Mesendoderm (in vitro differentiated cells): ENCODE measurements at regions not wholly inside any gene's neighbourhood (a gene's known extent, or its start where the extent isn't known, plus 50 kb on each side); places are given as distances from the start of the nearest gene placed in this dataset.
"Not testable (repeated sequence)": the region's sequence is repeated elsewhere in the genome, so short reads cannot be mapped to it uniquely, and the experiment has no call there.

Experiments used
- DNase-seq: peaks from one replicate; pipeline ENCODE4 v3.0.0; 2013
- H2AK5ac ChIP-seq: 2 replicates; pipeline ENCODE4 v1.6.1; 2013; ENCODE audit warnings: low read length, inconsistent platforms
- H2BK120ac ChIP-seq: 2 replicates; pipeline ENCODE4 v1.6.1; 2013; ENCODE audit warnings: low read depth, mild to moderate bottlenecking, low read length, moderate library complexity, mixed read lengths
- H2BK15ac ChIP-seq: replicated peaks from 2 replicates; pipeline ENCODE4 v1.6.1; 2013; ENCODE audit warnings: low read depth, mild to moderate bottlenecking, moderate library complexity
- H2BK5ac ChIP-seq: 2 replicates; pipeline ENCODE4 v1.6.1; 2013; ENCODE audit warnings: low read length, inconsistent platforms
- H3K18ac ChIP-seq: 2 replicates; pipeline ENCODE4 v1.6.1; 2013; ENCODE audit warnings: mild to moderate bottlenecking, low read length, mixed read lengths
- H3K23ac ChIP-seq: one replicate; pipeline ENCODE4 v1.6.1; 2013; ENCODE audit warnings: low read length
- H3K27ac ChIP-seq: 2 replicates; pipeline ENCODE4 v1.5.1; 2013; ENCODE audit warnings: low read depth, mild to moderate bottlenecking, inconsistent platforms, low read length, moderate library complexity
- H3K27me3 ChIP-seq: 2 replicates; pipeline ENCODE4 v1.6.1; 2013; ENCODE audit warnings: low read length, control low read depth, mild to moderate bottlenecking, inconsistent platforms; ENCODE audit not compliant: insufficient read depth, poor library complexity
- H3K36me3 ChIP-seq: 2 replicates; pipeline ENCODE4 v1.6.1; 2013; ENCODE audit warnings: low read length, inconsistent platforms; ENCODE audit not compliant: control insufficient read depth, insufficient read depth
- H3K4ac ChIP-seq: one replicate; pipeline ENCODE4 v1.6.1; 2013; ENCODE audit warnings: low read depth, mild to moderate bottlenecking, low read length, moderate library complexity
- H3K4me1 ChIP-seq: 2 replicates; pipeline ENCODE4 v1.6.1; 2013; ENCODE audit warnings: low read depth, low read length, inconsistent platforms; ENCODE audit not compliant: control insufficient read depth
- H3K4me2 ChIP-seq: 2 replicates; pipeline ENCODE4 v1.6.1; 2013; ENCODE audit warnings: low read length
- H3K4me3 ChIP-seq: 2 replicates; pipeline ENCODE4 v1.5.1; 2013; ENCODE audit warnings: mild to moderate bottlenecking, low read length
- H3K56ac ChIP-seq: one replicate; pipeline ENCODE4 v1.6.1; 2013; ENCODE audit warnings: low read length
- H3K79me1 ChIP-seq: 2 replicates; pipeline ENCODE4 v1.6.1; 2013; ENCODE audit warnings: low read length, inconsistent platforms
- H3K79me2 ChIP-seq: 2 replicates; pipeline ENCODE4 v1.6.1; 2013; ENCODE audit warnings: mild to moderate bottlenecking, low read length; ENCODE audit not compliant: control insufficient read depth, insufficient read depth
- H3K9ac ChIP-seq: 2 replicates; pipeline ENCODE4 v1.6.1; 2013; ENCODE audit warnings: low read length, inconsistent platforms
- H4K5ac ChIP-seq: one replicate; pipeline ENCODE4 v1.6.1; 2013; ENCODE audit warnings: low read length
- H4K8ac ChIP-seq: one replicate; pipeline ENCODE4 v1.6.1; 2013; ENCODE audit warnings: low read depth, mild to moderate bottlenecking, control low read depth, low read length, moderate library complexity
- WGBS: extraction: QIAGEN DNeasy Blood & Tissue Kit; methylation state at CpG from one replicate; pipeline ENCODE4 v1.1.7; 2013; ENCODE audit warnings: low lambda C conversion rate, missing lambda C conversion rate; ENCODE audit not compliant: insufficient coverage; ENCODE audit errors: extremely low coverage; 5-methylcytosine and 5-hydroxymethylcytosine counted together

- Histone ChIP-seq H3K79me2 (no peaks in the 10 kb centered on the region), H3K79me1 (no peaks in the 10 kb centered on the region), H3K27me3 (no peaks in the 10 kb centered on the region), H2BK120ac (no peak overlapping the region), H3K9ac (no peak overlapping the region), H2BK5ac (no peak overlapping the region), H3K4me3 (no peak overlapping the region), H3K18ac (no peak overlapping the region), H3K4ac (no peak overlapping the region), H3K23ac (no peak overlapping the region), H3K27ac (no peak overlapping the region), H3K36me3 (no peaks in the 10 kb centered on the region), H3K56ac (no peak overlapping the region), H3K4me1 (no peaks in the 10 kb centered on the region), H4K8ac (no peak overlapping the region), H3K4me2 (no peak overlapping the region), H2BK15ac (no peak overlapping the region), H4K5ac (no peak overlapping the region), H2AK5ac (no peak overlapping the region)
- no CpG with 5 or more reads among the region's 2 CpGs for WGBS
- DNase-seq: no peak
Observed at GRCh38 chr10:23581906-23582450, 143.1 kb downstream of the OTUD1 start.

- Histone ChIP-seq H3K18ac (no peak overlapping the region), H4K8ac (no peak overlapping the region), H4K5ac (no peak overlapping the region), H2AK5ac (no peak overlapping the region), H3K4me1 (no peaks in the 10 kb centered on the region), H3K36me3 (no peaks in the 10 kb centered on the region), H3K23ac (no peak overlapping the region), H3K79me1 (no peaks in the 10 kb centered on the region), H3K4me3 (no peak overlapping the region), H3K27ac (no peak overlapping the region), H3K4ac (no peak overlapping the region), H2BK120ac (no peak overlapping the region), H3K4me2 (no peak overlapping the region), H2BK15ac (no peak overlapping the region), H3K9ac (no peak overlapping the region), H3K56ac (no peak overlapping the region), H3K27me3 (no peaks in the 10 kb centered on the region), H3K79me2 (no peaks in the 10 kb centered on the region), H2BK5ac (no peak overlapping the region)
- DNase-seq: no peak
- WGBS: no CpG with 5 or more reads among the region's 2 CpGs
Observed at GRCh38 chr10:23584396-23584795, 145.5 kb downstream of the OTUD1 start.

- Histone ChIP-seq H2AK5ac (no peak overlapping the region), H3K27ac (no peak overlapping the region), H4K5ac (no peak overlapping the region), H3K18ac (no peak overlapping the region), H3K4ac (no peak overlapping the region), H3K4me1 (no peaks in the 10 kb centered on the region), H2BK120ac (no peak overlapping the region), H3K4me2 (no peak overlapping the region), H3K4me3 (no peak overlapping the region), H3K27me3 (no peaks in the 10 kb centered on the region), H4K8ac (no peak overlapping the region), H3K79me1 (no peaks in the 10 kb centered on the region), H3K36me3 (no peaks in the 10 kb centered on the region), H3K23ac (no peak overlapping the region), H3K56ac (no peak overlapping the region), H2BK5ac (no peak overlapping the region), H3K9ac (no peak overlapping the region), H2BK15ac (no peak overlapping the region), H3K79me2 (no peaks in the 10 kb centered on the region)
- no CpG with 5 or more reads among the region's 1 CpG for WGBS
- DNase-seq: no peak
Observed at GRCh38 chr10:23585186-23585585, 146.3 kb downstream of the OTUD1 start.

- H3K79me2 ChIP-seq: no peaks in the 10 kb centered on the region
- DNase-seq: no peak
- H3K4me1 ChIP-seq: no peaks in the 10 kb centered on the region
- H3K4me3 ChIP-seq: no peak overlapping the region
- H3K27me3 ChIP-seq: no peaks in the 10 kb centered on the region
- H2BK120ac ChIP-seq: no peak overlapping the region
- no peaks in the 10 kb centered on the region for H3K36me3 ChIP-seq
- no peak overlapping the region for H4K8ac ChIP-seq
- no peak overlapping the region for H4K5ac ChIP-seq
- no peak overlapping the region for H3K56ac ChIP-seq
- H3K79me1 ChIP-seq: no peaks in the 10 kb centered on the region
- no peak overlapping the region for H2BK5ac ChIP-seq
- H3K4me2 ChIP-seq: no peak overlapping the region
- H3K18ac ChIP-seq: no peak overlapping the region
- H2BK15ac ChIP-seq: no peak overlapping the region
- H2AK5ac ChIP-seq: no peak overlapping the region
- no peak overlapping the region for H3K4ac ChIP-seq
- H3K9ac ChIP-seq: no peak overlapping the region
- WGBS: no CpG with 5 or more reads among the region's 2 CpGs
- H3K23ac ChIP-seq: no peak overlapping the region
- no peak overlapping the region for H3K27ac ChIP-seq
Observed at GRCh38 chr10:23585666-23586065, 146.8 kb downstream of the OTUD1 start.

- not testable (repeated sequence) for H3K23ac ChIP-seq, H2AK5ac ChIP-seq, DNase-seq, H3K27me3 ChIP-seq, H3K4me2 ChIP-seq, H3K4me3 ChIP-seq, H2BK5ac ChIP-seq, H3K79me1 ChIP-seq, H2BK120ac ChIP-seq, H3K4me1 ChIP-seq, H4K8ac ChIP-seq, H3K9ac ChIP-seq, H3K27ac ChIP-seq, H2BK15ac ChIP-seq, H3K18ac ChIP-seq, H4K5ac ChIP-seq, H3K79me2 ChIP-seq, H3K36me3 ChIP-seq, H3K56ac ChIP-seq, H3K4ac ChIP-seq
- no CpG with 5 or more reads among the region's 10 CpGs for WGBS
Observed at GRCh38 chr10:23595278-23595677, 156.4 kb downstream of the OTUD1 start.

- no peak overlapping the region for H3K9ac ChIP-seq
- DNase-seq: no peak
- no peaks in the 10 kb centered on the region for H3K79me2 ChIP-seq
- no peak overlapping the region for H2BK5ac ChIP-seq
- H3K4me2 ChIP-seq: no peak overlapping the region
- no peak overlapping the region for H3K18ac ChIP-seq
- H3K4ac ChIP-seq: no peak overlapping the region
- no peak overlapping the region for H3K56ac ChIP-seq
- no peaks in the 10 kb centered on the region for H3K4me1 ChIP-seq
- H2AK5ac ChIP-seq: no peak overlapping the region
- no peak overlapping the region for H4K8ac ChIP-seq
- H2BK120ac ChIP-seq: no peak overlapping the region
- no peaks in the 10 kb centered on the region for H3K27me3 ChIP-seq
- H4K5ac ChIP-seq: no peak overlapping the region
- H2BK15ac ChIP-seq: no peak overlapping the region
- no CpG with 5 or more reads among the region's 2 CpGs for WGBS
- H3K27ac ChIP-seq: no peak overlapping the region
- no peak overlapping the region for H3K4me3 ChIP-seq
- no peaks in the 10 kb centered on the region for H3K79me1 ChIP-seq
- H3K23ac ChIP-seq: no peak overlapping the region
- H3K36me3 ChIP-seq: no peaks in the 10 kb centered on the region
Observed at GRCh38 chr10:23604613-23605012, 165.7 kb downstream of the OTUD1 start.
